OCI-LY1 (cell line): ENCODE measurements at regions not wholly inside any gene's neighbourhood (a gene's known extent, or its start where the extent isn't known, plus 50 kb on each side); places are given as distances from the start of the nearest gene placed in this dataset.

Experiments
- H2AFZ ChIP-seq: fragments of 200-600 bp; sonication (generic), shearing (Covaris generic); 2 replicates; pipeline ENCODE4 v1.6.0; 2014; ENCODE audit warnings: antibody characterized with exemption, mild to moderate bottlenecking, low read length
- H3F3A ChIP-seq: fragments of 200-600 bp; sonication (generic), shearing (Covaris generic); 2 replicates; pipeline ENCODE4 v1.6.0; 2014; ENCODE audit warnings: mild to moderate bottlenecking, antibody characterized with exemption, low read length, moderate library complexity; ENCODE audit not compliant: insufficient read depth
- H3K27ac ChIP-seq: fragments of 200-600 bp; sonication (generic); 2 replicates; pipeline ENCODE4 v1.5.1; 2014; ENCODE audit warnings: low read length, mixed run types, mild to moderate bottlenecking, low read depth; ENCODE audit not compliant: poor library complexity, severe bottlenecking
- H3K27me3 ChIP-seq: fragments of 200-600 bp; sonication (generic); 2 replicates; pipeline ENCODE4 v1.6.0; 2014; ENCODE audit warnings: antibody characterized with exemption, mild to moderate bottlenecking, low read length, moderate library complexity; ENCODE audit not compliant: insufficient read depth
- H3K36me3 ChIP-seq: fragments of 200-600 bp; sonication (generic); 2 replicates; pipeline ENCODE4 v1.6.1; 2014; ENCODE audit warnings: mild to moderate bottlenecking, antibody characterized with exemption, low read length, moderate library complexity, mixed read lengths; ENCODE audit not compliant: insufficient read depth
- H3K4me1 ChIP-seq: fragments of 200-600 bp; sonication (generic); 2 replicates; pipeline ENCODE4 v1.5.1; 2014; ENCODE audit warnings: mild to moderate bottlenecking, low read length, moderate library complexity; ENCODE audit not compliant: insufficient read depth, severe bottlenecking
- H3K4me2 ChIP-seq: fragments of 200-600 bp; sonication (generic), shearing (Covaris generic); 2 replicates; pipeline ENCODE4 v1.6.1; 2014; ENCODE audit warnings: low read length
- H3K4me3 ChIP-seq: fragments of 200-600 bp; sonication (generic); 2 replicates; pipeline ENCODE4 v1.5.1; 2014; ENCODE audit warnings: low read length, low read depth, mild to moderate bottlenecking, mixed read lengths; ENCODE audit not compliant: poor library complexity, severe bottlenecking
- H3K79me2 ChIP-seq: fragments of 200-600 bp; shearing (Covaris generic); 2 replicates; pipeline ENCODE4 v1.6.1; 2016; ENCODE audit warnings: mixed run types, low read length, mixed read lengths; ENCODE audit not compliant: insufficient read depth
- H3K9ac ChIP-seq: fragments of 200-600 bp; sonication (generic), shearing (Covaris generic); 2 replicates; pipeline ENCODE4 v1.6.1; 2014; ENCODE audit warnings: mild to moderate bottlenecking, low read length, mixed read lengths
- H3K9me2 ChIP-seq: fragments of 200-600 bp; sonication (generic), shearing (Covaris generic); 2 replicates; pipeline ENCODE4 v1.6.1; 2014; ENCODE audit warnings: low read depth, mild to moderate bottlenecking, low read length, mixed read lengths
- H3K9me3 ChIP-seq: fragments of 200-600 bp; shearing (Covaris generic); 2 replicates; pipeline ENCODE4 v1.6.1; 2014; ENCODE audit warnings: low read length, mixed read lengths
- H4K20me1 ChIP-seq: fragments of 200-600 bp; sonication (generic), shearing (Covaris generic); 2 replicates; pipeline ENCODE4 v1.6.0; 2016; ENCODE audit warnings: mild to moderate bottlenecking, low read length; ENCODE audit not compliant: insufficient read depth
- CTCF ChIP-seq: fragments of 200-600 bp; sonication (generic), shearing (Covaris generic); IDR thresholded peaks from 2 replicates; pipeline ENCODE4 v1.5.1; 2017; ENCODE audit warnings: mild to moderate bottlenecking, antibody characterized with exemption, low read length, moderate library complexity, mixed read lengths
- EZH2 ChIP-seq: fragments of 200-600 bp; sonication (generic), shearing (Covaris generic); IDR thresholded peaks from 2 replicates; pipeline ENCODE4 v1.8.0; 2017; ENCODE audit warnings: borderline replicate concordance, mixed run types, mild to moderate bottlenecking, antibody characterized with exemption, low read length, moderate library complexity, mixed read lengths

- Histone ChIP-seq H3K79me2 (no peaks in the 10 kb centered on the region), H4K20me1 (no peaks in the 10 kb centered on the region), H3K9ac (no peak overlapping the region), H3K9me3 (no peaks in the 10 kb centered on the region), H3F3A (no peaks in the 10 kb centered on the region), H2AFZ (no peak overlapping the region), H3K4me2 (no peak overlapping the region), H3K36me3 (no peaks in the 10 kb centered on the region), H3K27ac (no peak overlapping the region), H3K9me2 (no peaks in the 10 kb centered on the region), H3K4me1 (no peaks in the 10 kb centered on the region), H3K4me3 (no peak overlapping the region), H3K27me3 (no peaks in the 10 kb centered on the region)
- no peak for TF ChIP-seq EZH2
- no peak for TF ChIP-seq CTCF
Measured at GRCh38 chr4:64895031-64895430, 485.8 kb upstream of the TECRL start.

- H3K36me3 ChIP-seq = no peaks in the 10 kb centered on the region
- no peaks in the 10 kb centered on the region for H3K9me3 ChIP-seq
- no peak overlapping the region for H3K27ac ChIP-seq
- no peaks in the 10 kb centered on the region for H3K27me3 ChIP-seq
- H3K9ac ChIP-seq = no peak overlapping the region
- H3K4me2 ChIP-seq = no peak overlapping the region
- H3K79me2 ChIP-seq = no peaks in the 10 kb centered on the region
- H3F3A ChIP-seq = no peaks in the 10 kb centered on the region
- H4K20me1 ChIP-seq = no peaks in the 10 kb centered on the region
- H2AFZ ChIP-seq = no peak overlapping the region
- H3K9me2 ChIP-seq = no peaks in the 10 kb centered on the region
- H3K4me1 ChIP-seq = no peaks in the 10 kb centered on the region
- H3K4me3 ChIP-seq = no peak overlapping the region
- TF ChIP-seq EZH2 (no peak), CTCF (no peak)
Measured at GRCh38 chr4:64893205-64893604, 484.0 kb upstream of the TECRL start.

- H2AFZ ChIP-seq = no peak overlapping the region
- H3K4me3 ChIP-seq = no peak overlapping the region
- no peak overlapping the region for H3K4me2 ChIP-seq
Measured at GRCh38 chr4:64889906-64890610, 480.8 kb upstream of the TECRL start.

More at GRCh38 chr4:64889906-64890610, 480.8 kb upstream of the TECRL start:
- no peaks in the 10 kb centered on the region for H3K36me3 ChIP-seq
- no peaks in the 10 kb centered on the region for H3K4me1 ChIP-seq
- TF ChIP-seq EZH2 = no peak
- TF ChIP-seq CTCF = no peak
- H3K27ac ChIP-seq = no peak overlapping the region
- no peaks in the 10 kb centered on the region for H4K20me1 ChIP-seq
- H3K9me2 ChIP-seq = no peaks in the 10 kb centered on the region
- no peaks in the 10 kb centered on the region for H3K9me3 ChIP-seq
- no peaks in the 10 kb centered on the region for H3K27me3 ChIP-seq
- no peak overlapping the region for H3K9ac ChIP-seq
- no peaks in the 10 kb centered on the region for H3K79me2 ChIP-seq
- no peaks in the 10 kb centered on the region for H3F3A ChIP-seq
